ENCODE measurements at regions not wholly inside any gene's neighbourhood (a gene's known extent, or its start where the extent isn't known, plus 50 kb on each side); places are given as distances from the start of the nearest gene placed in this dataset.
A peak's percentile ranks its signal among the peaks of the same experiment; 100 is the strongest.

- Mint-ChIP-seq H3K27me3 (no peaks in the 10 kb centered on the region), H3K4me1 (ENCODE audit: low read depth) (peaks cover 11% of the 10 kb centered on the region), H3K36me3 (ENCODE audit: low read depth) (no peaks in the 10 kb centered on the region), H3K4me3 (no peak overlapping the region), H3K9me3 (peaks cover 5% of the 10 kb centered on the region), H3K27ac (no peak overlapping the region)
- intact Hi-C loops (cut with micrococcal nuclease): no loop called here
Observed at GRCh38 chr1:73635021-73635420, 563.0 kb downstream of the LRRIQ3 start.

DNA sequence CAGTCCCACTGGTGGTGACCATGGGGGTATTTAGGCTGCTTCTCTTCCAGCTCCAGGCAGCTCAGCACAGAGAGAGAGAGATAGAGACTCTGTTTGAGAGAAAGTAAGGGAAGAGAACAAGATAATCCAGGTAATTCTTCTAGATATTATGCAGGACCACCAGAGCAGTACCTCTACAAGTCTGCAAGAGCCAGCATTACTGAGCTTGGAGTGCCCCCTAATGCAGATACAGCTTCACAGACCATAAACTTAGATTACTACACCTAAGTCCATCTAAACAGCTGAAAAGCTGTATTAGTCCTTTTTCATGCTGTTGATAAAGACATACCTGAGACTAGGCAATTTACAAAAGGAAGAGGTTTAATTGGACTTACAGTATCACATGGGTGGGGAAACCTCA, 570.3 kb downstream of the LRRIQ3 start:
- no peaks in the 10 kb centered on the region for H3K36me3 Mint-ChIP-seq (ENCODE audit: low read depth)
- H3K4me3 Mint-ChIP-seq: no peak overlapping the region
- no peaks in the 10 kb centered on the region for H3K4me1 Mint-ChIP-seq (ENCODE audit: low read depth)
- no peak overlapping the region for H3K27ac Mint-ChIP-seq
- no peaks in the 10 kb centered on the region for H3K27me3 Mint-ChIP-seq
- intact Hi-C loops (cut with micrococcal nuclease): no loop called here
- H3K9me3 Mint-ChIP-seq: peaks cover 29% of the 10 kb centered on the region

GRCh38 chr1:73626326-73626725, 571.6 kb downstream of the LRRIQ3 start:
- Mint-ChIP-seq H3K4me3 (no peak overlapping the region), H3K9me3 (peaks cover 29% of the 10 kb centered on the region), H3K36me3 (ENCODE audit: low read depth) (no peaks in the 10 kb centered on the region), H3K27me3 (no peaks in the 10 kb centered on the region), H3K4me1 (ENCODE audit: low read depth) (no peaks in the 10 kb centered on the region), H3K27ac (no peak overlapping the region)
- intact Hi-C loops (cut with micrococcal nuclease): no loop called here

- Mint-ChIP-seq H3K36me3 (ENCODE audit: low read depth) (no peaks in the 10 kb centered on the region), H3K9me3 (peaks cover 14% of the 10 kb centered on the region), H3K27ac (no peak overlapping the region), H3K4me3 (no peak overlapping the region), H3K4me1 (ENCODE audit: low read depth) (peaks cover 4% of the 10 kb centered on the region), H3K27me3 (no peaks in the 10 kb centered on the region)
- intact Hi-C loops (cut with micrococcal nuclease): no loop called here
Observed at GRCh38 chr1:73623946-73624345, 574.0 kb downstream of the LRRIQ3 start.

DNA sequence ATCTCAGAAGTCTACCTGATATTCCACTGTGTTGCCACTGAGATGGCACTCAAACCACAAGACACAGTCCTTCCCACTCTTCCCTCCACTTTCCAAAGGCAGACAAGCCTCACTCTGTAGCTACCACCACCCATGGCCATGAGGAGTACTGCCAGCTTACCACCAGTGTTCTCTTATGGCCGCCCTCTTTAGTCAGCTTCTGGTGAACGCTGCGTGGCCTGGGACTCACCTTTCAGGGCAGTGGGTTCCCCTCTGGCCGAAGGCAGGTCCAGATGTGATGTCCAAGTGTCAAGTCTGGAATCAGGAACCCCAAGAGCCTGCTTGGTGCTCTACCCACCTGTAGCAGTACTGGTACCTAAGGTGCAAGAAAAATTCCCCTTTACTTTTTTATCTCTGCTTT, 580.8 kb downstream of the LRRIQ3 start:
- Mint-ChIP-seq H3K27me3 (no peaks in the 10 kb centered on the region), H3K36me3 (ENCODE audit: low read depth) (no peaks in the 10 kb centered on the region), H3K27ac (no peak overlapping the region), H3K4me1 (ENCODE audit: low read depth) (peaks cover 4% of the 10 kb centered on the region), H3K9me3 (peaks cover 28% of the 10 kb centered on the region), H3K4me3 (no peak overlapping the region)
- intact Hi-C loops (cut with micrococcal nuclease): no loop called here

- no peak overlapping the region for H3K27ac Mint-ChIP-seq
- intact Hi-C loops (cut with micrococcal nuclease): no loop called here
- H3K36me3 Mint-ChIP-seq (ENCODE audit: low read depth): no peaks in the 10 kb centered on the region
- no peak overlapping the region for H3K4me3 Mint-ChIP-seq
- peaks cover 11% of the 10 kb centered on the region for H3K9me3 Mint-ChIP-seq
- no peaks in the 10 kb centered on the region for H3K4me1 Mint-ChIP-seq (ENCODE audit: low read depth)
- H3K27me3 Mint-ChIP-seq: no peaks in the 10 kb centered on the region
Observed at GRCh38 chr1:73611681-73612080, 586.3 kb downstream of the LRRIQ3 start.

- no peaks in the 10 kb centered on the region for H3K36me3 Mint-ChIP-seq (ENCODE audit: low read depth)
- H3K27me3 Mint-ChIP-seq: no peaks in the 10 kb centered on the region
- no peak overlapping the region for H3K4me3 Mint-ChIP-seq
- H3K9me3 Mint-ChIP-seq: peaks cover 18% of the 10 kb centered on the region
- no peaks in the 10 kb centered on the region for H3K4me1 Mint-ChIP-seq (ENCODE audit: low read depth)
- intact Hi-C loops (cut with micrococcal nuclease): no loop called here
- no peak overlapping the region for H3K27ac Mint-ChIP-seq
Observed at GRCh38 chr1:73604739-73605138, 593.2 kb downstream of the LRRIQ3 start.

- peaks cover 22% of the 10 kb centered on the region for H3K9me3 Mint-ChIP-seq
- H3K4me3 Mint-ChIP-seq: no peak overlapping the region
- no peaks in the 10 kb centered on the region for H3K36me3 Mint-ChIP-seq (ENCODE audit: low read depth)
- H3K4me1 Mint-ChIP-seq (ENCODE audit: low read depth): no peaks in the 10 kb centered on the region
- no peaks in the 10 kb centered on the region for H3K27me3 Mint-ChIP-seq
- intact Hi-C loops (cut with micrococcal nuclease): no loop called here
- no peak overlapping the region for H3K27ac Mint-ChIP-seq
Observed at GRCh38 chr1:73604211-73604610, 593.8 kb downstream of the LRRIQ3 start.

GRCh38 chr1:73593804-73594203, 604.2 kb downstream of the LRRIQ3 start:
- Mint-ChIP-seq H3K4me3 (peak overlapping the region; percentile 32), H3K4me1 (ENCODE audit: low read depth) (peaks cover 19% of the 10 kb centered on the region), H3K9me3 (peaks cover 8% of the 10 kb centered on the region), H3K27ac (peak overlapping the region; percentile 55), H3K36me3 (ENCODE audit: low read depth) (no peaks in the 10 kb centered on the region), H3K27me3 (no peaks in the 10 kb centered on the region)
- intact Hi-C loops (cut with micrococcal nuclease): no loop called here

DNA sequence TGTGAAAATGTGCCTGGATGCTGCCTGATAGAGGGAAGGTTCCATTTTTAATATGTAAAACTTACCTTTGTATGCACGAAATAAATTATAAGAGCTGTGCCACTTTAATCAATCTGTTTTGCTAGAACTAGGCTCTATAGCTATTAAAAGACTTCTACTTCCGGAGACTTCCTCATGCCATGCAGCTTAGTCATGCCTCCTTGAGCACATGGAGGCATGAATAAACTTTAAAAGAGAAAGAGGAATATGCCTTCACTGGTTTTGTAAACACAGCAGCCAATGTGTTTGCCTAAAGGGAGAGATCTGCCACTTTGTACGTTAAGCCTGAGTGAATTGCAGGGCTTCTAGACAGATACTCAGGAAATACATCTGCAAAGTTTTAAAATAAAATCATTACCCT, 604.6 kb downstream of the LRRIQ3 start:
- Mint-ChIP-seq H3K9me3 (peaks cover 7% of the 10 kb centered on the region), H3K4me1 (ENCODE audit: low read depth) (peaks cover 19% of the 10 kb centered on the region), H3K27ac (peak overlapping the region; percentile 55), H3K36me3 (ENCODE audit: low read depth) (no peaks in the 10 kb centered on the region), H3K4me3 (peak overlapping the region; percentile 32), H3K27me3 (no peaks in the 10 kb centered on the region)
- intact Hi-C loops (cut with micrococcal nuclease): no loop called here

DNA sequence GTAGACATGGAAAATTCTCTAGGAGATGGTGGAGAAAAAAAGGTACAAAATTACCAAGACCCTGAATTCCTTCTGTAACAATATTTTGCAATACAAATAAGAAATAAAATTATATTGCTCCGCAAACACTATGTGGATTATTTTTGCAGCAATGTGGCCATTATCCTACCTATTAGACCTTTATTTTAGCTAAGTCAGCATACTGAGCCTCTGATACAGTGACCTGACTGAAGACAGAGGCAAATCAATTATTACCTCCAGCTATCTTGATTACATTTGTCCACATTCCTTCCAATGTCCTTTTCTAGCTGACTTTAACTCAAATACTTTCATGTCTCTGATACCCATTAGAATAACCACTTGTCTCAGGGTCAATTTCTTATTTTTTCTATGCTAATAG, 610.9 kb downstream of the LRRIQ3 start:
- no peaks in the 10 kb centered on the region for H3K27me3 Mint-ChIP-seq

GRCh38 chr1:73577206-73577605, 620.8 kb downstream of the LRRIQ3 start:
- Mint-ChIP-seq H3K27me3 (no peaks in the 10 kb centered on the region), H3K27ac (no peak overlapping the region)
- intact Hi-C loops (cut with micrococcal nuclease): no loop called here

More for the DNA sequence above, 610.9 kb downstream of the LRRIQ3 start:
- H3K4me1 Mint-ChIP-seq (ENCODE audit: low read depth): no peaks in the 10 kb centered on the region
- H3K27ac Mint-ChIP-seq: no peak overlapping the region
- H3K4me3 Mint-ChIP-seq: no peak overlapping the region
- H3K9me3 Mint-ChIP-seq: no peaks in the 10 kb centered on the region
- intact Hi-C loops (cut with micrococcal nuclease): no loop called here
- no peaks in the 10 kb centered on the region for H3K36me3 Mint-ChIP-seq (ENCODE audit: low read depth)

GRCh38 chr1:73576083-73576482, 621.9 kb downstream of the LRRIQ3 start:
- intact Hi-C loops (cut with micrococcal nuclease): no loop called here
- Mint-ChIP-seq H3K4me1 (ENCODE audit: low read depth) (no peaks in the 10 kb centered on the region), H3K9me3 (peaks cover 37% of the 10 kb centered on the region), H3K36me3 (ENCODE audit: low read depth) (no peaks in the 10 kb centered on the region), H3K4me3 (no peak overlapping the region), H3K27me3 (no peaks in the 10 kb centered on the region), H3K27ac (no peak overlapping the region)

More at GRCh38 chr1:73577206-73577605, 620.8 kb downstream of the LRRIQ3 start:
- no peak overlapping the region for H3K4me3 Mint-ChIP-seq
- H3K4me1 Mint-ChIP-seq (ENCODE audit: low read depth): no peaks in the 10 kb centered on the region
- H3K9me3 Mint-ChIP-seq: peaks cover 37% of the 10 kb centered on the region
- H3K36me3 Mint-ChIP-seq (ENCODE audit: low read depth): no peaks in the 10 kb centered on the region

GRCh38 chr1:73564294-73564693, 633.7 kb downstream of the LRRIQ3 start:
- no peak overlapping the region for H3K27ac Mint-ChIP-seq
- intact Hi-C loops (cut with micrococcal nuclease): no loop called here
- H3K9me3 Mint-ChIP-seq: peaks cover 19% of the 10 kb centered on the region
- H3K4me1 Mint-ChIP-seq (ENCODE audit: low read depth): peaks cover 5% of the 10 kb centered on the region
- no peak overlapping the region for H3K4me3 Mint-ChIP-seq
- peaks cover 1% of the 10 kb centered on the region for H3K27me3 Mint-ChIP-seq
- H3K36me3 Mint-ChIP-seq (ENCODE audit: low read depth): no peaks in the 10 kb centered on the region

- Mint-ChIP-seq H3K27me3 (no peaks in the 10 kb centered on the region), H3K36me3 (ENCODE audit: low read depth) (no peaks in the 10 kb centered on the region), H3K4me1 (ENCODE audit: low read depth) (no peaks in the 10 kb centered on the region), H3K9me3 (peaks cover 40% of the 10 kb centered on the region), H3K4me3 (no peak overlapping the region), H3K27ac (no peak overlapping the region)
- intact Hi-C loops (cut with micrococcal nuclease): no loop called here
Observed at GRCh38 chr1:73556270-73556669, 641.7 kb downstream of the LRRIQ3 start.
